ENCODE measurements at regions not wholly inside any gene's neighbourhood (a gene's known extent, or its start where the extent isn't known, plus 50 kb on each side); places are given as distances from the start of the nearest gene placed in this dataset.

GRCh38 chr16:51685498-51685897, 534.4 kb upstream of the SALL1 start (continued):
- TF ChIP-seq ZNF565 (CRISPR knock-in tag; conservative IDR thresholded peaks at IDR 0.05; ENCODE audit: low read depth) (no peak), GLIS3 (CRISPR knock-in tag; IDR thresholded peaks at IDR 0.05) (no peak), TOX (CRISPR knock-in tag; IDR thresholded peaks at IDR 0.05; ENCODE audit: borderline replicate concordance) (no peak), PATZ1 (CRISPR knock-in tag; IDR thresholded peaks at IDR 0.05; ENCODE audit: borderline replicate concordance) (no peak), TCF4 (CRISPR knock-in tag; IDR thresholded peaks at IDR 0.05; ENCODE audit: borderline replicate concordance) (no peak), OSR1 (CRISPR knock-in tag; IDR thresholded peaks at IDR 0.05) (no peak), PPARA (CRISPR knock-in tag; IDR thresholded peaks at IDR 0.05; ENCODE audit: borderline replicate concordance) (no peak), RARB (CRISPR knock-in tag; IDR thresholded peaks at IDR 0.05) (no peak), SNAI2 (CRISPR knock-in tag; IDR thresholded peaks at IDR 0.05) (no peak), ZNF70 (CRISPR knock-in tag; IDR thresholded peaks at IDR 0.05) (no peak)

GRCh38 chr16:51683882-51684281, 532.8 kb upstream of the SALL1 start:
- TF ChIP-seq ZNF70 (CRISPR knock-in tag; IDR thresholded peaks at IDR 0.05): peak; percentile 30; the same call in 1 of the 2 replicates
- no peak for TF ChIP-seq TOX (CRISPR knock-in tag; IDR thresholded peaks at IDR 0.05; ENCODE audit: borderline replicate concordance)
- TF ChIP-seq OSR1 (CRISPR knock-in tag; IDR thresholded peaks at IDR 0.05): no peak
- no peak for TF ChIP-seq CREB5 (CRISPR knock-in tag; IDR thresholded peaks at IDR 0.05; ENCODE audit: low read depth)
- no peak for TF ChIP-seq ZFP3 (CRISPR knock-in tag; IDR thresholded peaks at IDR 0.05)
- TF ChIP-seq CSRNP3 (CRISPR knock-in tag; IDR thresholded peaks at IDR 0.05): no peak
- no peak; the same call in 2 of the 3 replicates for ATAC-seq

DNA sequence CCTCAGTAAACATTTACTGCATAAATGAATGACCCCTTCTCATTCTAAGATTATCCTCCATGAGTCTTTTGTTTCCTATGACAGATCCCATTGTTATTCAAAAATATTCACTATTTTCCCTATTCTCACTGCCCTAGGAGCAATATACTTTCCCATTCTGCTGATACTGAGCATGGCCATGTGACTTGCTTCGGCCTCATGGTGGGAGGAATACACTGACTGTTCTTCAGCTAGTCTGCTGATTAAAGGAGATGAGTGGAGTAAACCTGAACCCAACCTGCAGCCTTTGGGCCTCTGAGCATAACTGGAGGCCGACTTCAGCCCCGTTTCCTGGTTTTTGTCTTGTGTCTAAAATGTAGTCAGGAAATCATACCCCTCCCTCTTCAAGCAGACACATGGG, 531.8 kb upstream of the SALL1 start:
- no peak for ATAC-seq
- TF ChIP-seq PPARA (CRISPR knock-in tag; IDR thresholded peaks at IDR 0.05; ENCODE audit: borderline replicate concordance) (no peak), TCF4 (CRISPR knock-in tag; IDR thresholded peaks at IDR 0.05; ENCODE audit: borderline replicate concordance) (no peak), RARB (CRISPR knock-in tag; IDR thresholded peaks at IDR 0.05) (no peak), ZC3H10 (CRISPR knock-in tag; IDR thresholded peaks at IDR 0.05) (no peak), ZFP3 (CRISPR knock-in tag; IDR thresholded peaks at IDR 0.05) (no peak), ESRRG (CRISPR knock-in tag; IDR thresholded peaks at IDR 0.05) (no peak), ZNF70 (CRISPR knock-in tag; IDR thresholded peaks at IDR 0.05) (no peak), CSDC2 (CRISPR knock-in tag; IDR thresholded peaks at IDR 0.05) (no peak), BACH2 (CRISPR knock-in tag; IDR thresholded peaks at IDR 0.05; ENCODE audit: borderline replicate concordance) (no peak), TOX (CRISPR knock-in tag; IDR thresholded peaks at IDR 0.05; ENCODE audit: borderline replicate concordance) (no peak), SNAI2 (CRISPR knock-in tag; IDR thresholded peaks at IDR 0.05) (no peak), ARNTL (CRISPR knock-in tag; IDR thresholded peaks at IDR 0.05; ENCODE audit: borderline replicate concordance, low read depth) (no peak), ISL1 (CRISPR knock-in tag; IDR thresholded peaks at IDR 0.05) (no peak), OSR1 (CRISPR knock-in tag; IDR thresholded peaks at IDR 0.05) (no peak), GLIS3 (CRISPR knock-in tag; IDR thresholded peaks at IDR 0.05) (no peak)
- TF ChIP-seq, protein P1, sequence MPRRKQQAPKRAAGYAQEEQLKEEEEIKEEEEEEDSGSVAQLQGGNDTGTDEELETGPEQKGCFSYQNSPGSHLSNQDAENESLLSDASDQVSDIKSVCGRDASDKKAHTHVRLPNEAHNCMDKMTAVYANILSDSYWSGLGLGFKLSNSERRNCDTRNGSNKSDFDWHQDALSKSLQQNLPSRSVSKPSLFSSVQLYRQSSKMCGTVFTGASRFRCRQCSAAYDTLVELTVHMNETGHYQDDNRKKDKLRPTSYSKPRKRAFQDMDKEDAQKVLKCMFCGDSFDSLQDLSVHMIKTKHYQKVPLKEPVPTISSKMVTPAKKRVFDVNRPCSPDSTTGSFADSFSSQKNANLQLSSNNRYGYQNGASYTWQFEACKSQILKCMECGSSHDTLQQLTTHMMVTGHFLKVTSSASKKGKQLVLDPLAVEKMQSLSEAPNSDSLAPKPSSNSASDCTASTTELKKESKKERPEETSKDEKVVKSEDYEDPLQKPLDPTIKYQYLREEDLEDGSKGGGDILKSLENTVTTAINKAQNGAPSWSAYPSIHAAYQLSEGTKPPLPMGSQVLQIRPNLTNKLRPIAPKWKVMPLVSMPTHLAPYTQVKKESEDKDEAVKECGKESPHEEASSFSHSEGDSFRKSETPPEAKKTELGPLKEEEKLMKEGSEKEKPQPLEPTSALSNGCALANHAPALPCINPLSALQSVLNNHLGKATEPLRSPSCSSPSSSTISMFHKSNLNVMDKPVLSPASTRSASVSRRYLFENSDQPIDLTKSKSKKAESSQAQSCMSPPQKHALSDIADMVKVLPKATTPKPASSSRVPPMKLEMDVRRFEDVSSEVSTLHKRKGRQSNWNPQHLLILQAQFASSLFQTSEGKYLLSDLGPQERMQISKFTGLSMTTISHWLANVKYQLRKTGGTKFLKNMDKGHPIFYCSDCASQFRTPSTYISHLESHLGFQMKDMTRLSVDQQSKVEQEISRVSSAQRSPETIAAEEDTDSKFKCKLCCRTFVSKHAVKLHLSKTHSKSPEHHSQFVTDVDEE (CRISPR knock-in tag; IDR thresholded peaks at IDR 0.05): no peak

DNA sequence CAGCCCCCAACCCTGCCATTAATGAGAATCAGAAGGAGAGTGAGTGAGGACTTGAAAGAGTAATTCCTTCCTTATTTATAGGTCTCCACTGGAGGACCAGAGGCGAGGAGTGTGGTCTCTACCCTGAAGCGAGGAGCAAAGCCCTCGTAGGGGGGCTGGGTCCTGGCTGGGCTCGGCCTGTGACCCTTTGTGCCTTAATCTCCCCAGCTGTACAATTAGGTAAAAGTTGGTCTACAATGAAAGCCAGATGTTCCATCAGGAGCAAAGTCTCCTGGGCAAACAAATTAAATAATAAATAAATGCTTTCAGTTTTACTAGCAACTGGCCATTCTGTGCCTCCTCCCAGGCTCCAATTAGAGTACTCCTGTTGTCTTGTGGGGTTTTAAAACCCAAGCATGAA, 523.5 kb upstream of the SALL1 start:
- no peak for ATAC-seq
- TF ChIP-seq BACH2 (CRISPR knock-in tag; IDR thresholded peaks at IDR 0.05; ENCODE audit: borderline replicate concordance) (no peak), ZC3H10 (CRISPR knock-in tag; IDR thresholded peaks at IDR 0.05) (no peak), ZFP3 (CRISPR knock-in tag; IDR thresholded peaks at IDR 0.05) (no peak), ISL1 (CRISPR knock-in tag; IDR thresholded peaks at IDR 0.05) (no peak), PPARA (CRISPR knock-in tag; IDR thresholded peaks at IDR 0.05; ENCODE audit: borderline replicate concordance) (no peak), TCF4 (CRISPR knock-in tag; IDR thresholded peaks at IDR 0.05; ENCODE audit: borderline replicate concordance) (no peak), GLIS3 (CRISPR knock-in tag; IDR thresholded peaks at IDR 0.05) (no peak), ZNF565 (CRISPR knock-in tag; conservative IDR thresholded peaks at IDR 0.05; ENCODE audit: low read depth) (no peak), CSRNP3 (CRISPR knock-in tag; IDR thresholded peaks at IDR 0.05) (no peak), ARNTL (CRISPR knock-in tag; IDR thresholded peaks at IDR 0.05; ENCODE audit: borderline replicate concordance, low read depth) (no peak), TOX (CRISPR knock-in tag; IDR thresholded peaks at IDR 0.05; ENCODE audit: borderline replicate concordance) (no peak), CSDC2 (CRISPR knock-in tag; IDR thresholded peaks at IDR 0.05) (no peak), ESRRG (CRISPR knock-in tag; IDR thresholded peaks at IDR 0.05) (no peak), ZNF70 (CRISPR knock-in tag; IDR thresholded peaks at IDR 0.05) (no peak), ZNF8 (CRISPR knock-in tag; IDR thresholded peaks at IDR 0.05) (no peak), PATZ1 (CRISPR knock-in tag; IDR thresholded peaks at IDR 0.05; ENCODE audit: borderline replicate concordance) (no peak), OSR1 (CRISPR knock-in tag; IDR thresholded peaks at IDR 0.05) (no peak), SNAI2 (CRISPR knock-in tag; IDR thresholded peaks at IDR 0.05) (no peak)
